ENCODE measurements at regions not wholly inside any gene's neighbourhood (a gene's known extent, or its start where the extent isn't known, plus 50 kb on each side); places are given as distances from the start of the nearest gene placed in this dataset.

DNA sequence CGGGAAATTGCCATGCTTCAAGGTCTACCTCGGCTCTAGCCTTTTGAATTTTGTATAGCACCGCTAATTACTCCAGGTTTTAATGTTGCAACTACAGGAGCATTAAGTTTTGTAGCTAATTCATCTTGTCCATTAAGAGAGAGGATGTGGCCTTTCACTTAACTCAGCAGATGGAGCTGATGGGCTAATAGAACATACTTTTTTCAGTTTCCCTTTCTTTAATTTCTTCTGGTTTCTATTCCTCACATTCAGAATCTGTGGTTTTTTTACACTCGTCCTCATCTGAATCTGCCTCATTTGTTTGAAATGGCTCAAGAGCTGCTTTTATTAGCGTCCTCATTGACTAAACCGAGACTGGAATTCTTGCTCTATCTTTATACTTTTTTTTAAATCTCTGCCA lies 2085.7 kb upstream of the C9orf72 start (continued):
- no peak for TF ChIP-seq NFYA (IDR thresholded peaks at IDR 0.05; ENCODE audit: borderline replicate concordance, low read depth, low read length)
- no peak for TF ChIP-seq CEBPB (IDR thresholded peaks at IDR 0.05; ENCODE audit: borderline replicate concordance in 1 of 2, low read depth in 2 of 2, low read length in 2 of 2)
- TF ChIP-seq FOS (IDR thresholded peaks at IDR 0.05; ENCODE audit: borderline replicate concordance, extremely low read depth, insufficient read length): no peak

DNA sequence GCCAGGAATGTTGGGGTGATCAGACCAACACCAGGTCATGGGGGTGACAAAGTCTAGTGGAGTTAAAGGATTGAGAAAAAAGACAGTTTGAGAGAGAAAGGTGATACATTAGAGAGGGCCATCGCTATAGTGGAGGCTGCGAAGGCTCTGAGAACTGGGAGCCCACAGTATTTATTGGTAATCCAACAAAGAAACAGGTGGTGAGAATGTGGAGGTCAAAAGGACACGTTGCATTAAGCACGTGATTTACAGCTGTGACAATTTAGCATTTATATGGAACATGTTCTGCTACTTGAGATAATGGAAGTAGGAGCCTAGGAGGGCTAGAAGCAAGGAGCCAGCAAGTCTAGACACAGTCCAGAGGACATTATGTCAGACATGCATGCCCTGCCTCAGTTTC lies 2086.5 kb upstream of the C9orf72 start:
- Histone ChIP-seq H3K9me3 (replicated peaks; ENCODE audit: control insufficient read depth, insufficient read depth, low read length) (no peaks in the 10 kb centered on the region), H3K4me3 (no peak overlapping the region), H3K9ac (ENCODE audit: control insufficient read depth, insufficient read depth, low read length) (no peak overlapping the region), H3K4me1 (ENCODE audit: control insufficient read depth, insufficient read depth, low read length) (no peaks in the 10 kb centered on the region), H3K36me3 (ENCODE audit: control insufficient read depth in 2 of 2, insufficient read depth in 2 of 2, low read length in 1 of 2) (no peaks in the 10 kb centered on the region), H3K27me3 (replicated peaks in 1 of 2; ENCODE audit: control insufficient read depth in 2 of 2, insufficient read depth in 2 of 2, low read length in 1 of 2) (no peaks in the 10 kb centered on the region), H3K4me2 (ENCODE audit: control insufficient read depth, insufficient read depth) (no peak overlapping the region), H3K27ac (ENCODE audit: control insufficient read depth, insufficient read depth) (no peak overlapping the region), H2AFZ (ENCODE audit: control insufficient read depth, low read depth, low read length) (no peak overlapping the region), H4K20me1 (ENCODE audit: control insufficient read depth, insufficient read depth) (no peaks in the 10 kb centered on the region), H3K79me2 (ENCODE audit: control insufficient read depth, insufficient read depth, low read length) (no peaks in the 10 kb centered on the region)
- ATAC-seq (no peak), FAIRE-seq (no peak), DNase-seq (ENCODE audit: low read depth, low spot score) (no peak)
- RAD21 ChIA-PET (ENCODE audit: unreplicated experiment): no interaction called here
- POLR2A ChIA-PET: no interaction called here
- in situ Hi-C loops (cut with MboI): no loop called here
- SMC1A ChIA-PET (ENCODE audit: uncharacterized antibody, unreplicated experiment): no interaction called here
- CTCF ChIA-PET: interaction anchor here (0.6 kb wide), 1 partner anchor 202 kb away, joined by 5 read pairs; no protein-coding TSS in a partner anchor
- WGBS (ENCODE audit: insufficient coverage, insufficient replicate concordance, low lambda C conversion rate, missing lambda C conversion rate): 6% methylated on average over 4 of the region's 4 CpGs
- BruUV-seq (replicated peaks): no TSS peak
- intact Hi-C loops (cut with micrococcal nuclease; ENCODE audit: unreplicated experiment): no loop called here
- TF ChIP-seq ZNF622 (IDR thresholded peaks at IDR 0.05) (no peak), ASH2L (IDR thresholded peaks at IDR 0.05; ENCODE audit: borderline replicate concordance, low read depth) (no peak), WRNIP1 (IDR thresholded peaks at IDR 0.05; ENCODE audit: borderline replicate concordance, low read depth, low read length) (no peak), MXI1 (IDR thresholded peaks at IDR 0.05; ENCODE audit: low read depth, low read length) (no peak), ESRRA (IDR thresholded peaks at IDR 0.05; ENCODE audit: low read length) (no peak), IKZF2 (IDR thresholded peaks at IDR 0.05) (no peak), SIN3A (IDR thresholded peaks at IDR 0.05; ENCODE audit: low read depth, low read length) (no peak), NFYB (IDR thresholded peaks at IDR 0.05; ENCODE audit: insufficient read depth, low read depth, low read length) (no peak), SRF (IDR thresholded peaks at IDR 0.05; ENCODE audit: low read depth in 2 of 2, low read length in 2 of 2) (no peak)
- TF ChIP-seq, protein P1, sequence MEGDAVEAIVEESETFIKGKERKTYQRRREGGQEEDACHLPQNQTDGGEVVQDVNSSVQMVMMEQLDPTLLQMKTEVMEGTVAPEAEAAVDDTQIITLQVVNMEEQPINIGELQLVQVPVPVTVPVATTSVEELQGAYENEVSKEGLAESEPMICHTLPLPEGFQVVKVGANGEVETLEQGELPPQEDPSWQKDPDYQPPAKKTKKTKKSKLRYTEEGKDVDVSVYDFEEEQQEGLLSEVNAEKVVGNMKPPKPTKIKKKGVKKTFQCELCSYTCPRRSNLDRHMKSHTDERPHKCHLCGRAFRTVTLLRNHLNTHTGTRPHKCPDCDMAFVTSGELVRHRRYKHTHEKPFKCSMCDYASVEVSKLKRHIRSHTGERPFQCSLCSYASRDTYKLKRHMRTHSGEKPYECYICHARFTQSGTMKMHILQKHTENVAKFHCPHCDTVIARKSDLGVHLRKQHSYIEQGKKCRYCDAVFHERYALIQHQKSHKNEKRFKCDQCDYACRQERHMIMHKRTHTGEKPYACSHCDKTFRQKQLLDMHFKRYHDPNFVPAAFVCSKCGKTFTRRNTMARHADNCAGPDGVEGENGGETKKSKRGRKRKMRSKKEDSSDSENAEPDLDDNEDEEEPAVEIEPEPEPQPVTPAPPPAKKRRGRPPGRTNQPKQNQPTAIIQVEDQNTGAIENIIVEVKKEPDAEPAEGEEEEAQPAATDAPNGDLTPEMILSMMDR (IDR thresholded peaks at IDR 0.05 in 2 of 3, conservative IDR thresholded peaks at IDR 0.05 in 1 of 3; ENCODE audit: control insufficient read depth in 2 of 3, extremely low read depth in 1 of 3, insufficient read depth in 1 of 3, low read depth in 3 of 3, low read length in 3 of 3): no peak
- TF ChIP-seq, protein P2, sequence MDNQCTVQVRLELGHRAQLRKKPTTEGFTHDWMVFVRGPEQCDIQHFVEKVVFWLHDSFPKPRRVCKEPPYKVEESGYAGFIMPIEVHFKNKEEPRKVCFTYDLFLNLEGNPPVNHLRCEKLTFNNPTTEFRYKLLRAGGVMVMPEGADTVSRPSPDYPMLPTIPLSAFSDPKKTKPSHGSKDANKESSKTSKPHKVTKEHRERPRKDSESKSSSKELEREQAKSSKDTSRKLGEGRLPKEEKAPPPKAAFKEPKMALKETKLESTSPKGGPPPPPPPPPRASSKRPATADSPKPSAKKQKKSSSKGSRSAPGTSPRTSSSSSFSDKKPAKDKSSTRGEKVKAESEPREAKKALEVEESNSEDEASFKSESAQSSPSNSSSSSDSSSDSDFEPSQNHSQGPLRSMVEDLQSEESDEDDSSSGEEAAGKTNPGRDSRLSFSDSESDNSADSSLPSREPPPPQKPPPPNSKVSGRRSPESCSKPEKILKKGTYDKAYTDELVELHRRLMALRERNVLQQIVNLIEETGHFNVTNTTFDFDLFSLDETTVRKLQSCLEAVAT (IDR thresholded peaks at IDR 0.05): no peak
- TF ChIP-seq, protein P3, sequence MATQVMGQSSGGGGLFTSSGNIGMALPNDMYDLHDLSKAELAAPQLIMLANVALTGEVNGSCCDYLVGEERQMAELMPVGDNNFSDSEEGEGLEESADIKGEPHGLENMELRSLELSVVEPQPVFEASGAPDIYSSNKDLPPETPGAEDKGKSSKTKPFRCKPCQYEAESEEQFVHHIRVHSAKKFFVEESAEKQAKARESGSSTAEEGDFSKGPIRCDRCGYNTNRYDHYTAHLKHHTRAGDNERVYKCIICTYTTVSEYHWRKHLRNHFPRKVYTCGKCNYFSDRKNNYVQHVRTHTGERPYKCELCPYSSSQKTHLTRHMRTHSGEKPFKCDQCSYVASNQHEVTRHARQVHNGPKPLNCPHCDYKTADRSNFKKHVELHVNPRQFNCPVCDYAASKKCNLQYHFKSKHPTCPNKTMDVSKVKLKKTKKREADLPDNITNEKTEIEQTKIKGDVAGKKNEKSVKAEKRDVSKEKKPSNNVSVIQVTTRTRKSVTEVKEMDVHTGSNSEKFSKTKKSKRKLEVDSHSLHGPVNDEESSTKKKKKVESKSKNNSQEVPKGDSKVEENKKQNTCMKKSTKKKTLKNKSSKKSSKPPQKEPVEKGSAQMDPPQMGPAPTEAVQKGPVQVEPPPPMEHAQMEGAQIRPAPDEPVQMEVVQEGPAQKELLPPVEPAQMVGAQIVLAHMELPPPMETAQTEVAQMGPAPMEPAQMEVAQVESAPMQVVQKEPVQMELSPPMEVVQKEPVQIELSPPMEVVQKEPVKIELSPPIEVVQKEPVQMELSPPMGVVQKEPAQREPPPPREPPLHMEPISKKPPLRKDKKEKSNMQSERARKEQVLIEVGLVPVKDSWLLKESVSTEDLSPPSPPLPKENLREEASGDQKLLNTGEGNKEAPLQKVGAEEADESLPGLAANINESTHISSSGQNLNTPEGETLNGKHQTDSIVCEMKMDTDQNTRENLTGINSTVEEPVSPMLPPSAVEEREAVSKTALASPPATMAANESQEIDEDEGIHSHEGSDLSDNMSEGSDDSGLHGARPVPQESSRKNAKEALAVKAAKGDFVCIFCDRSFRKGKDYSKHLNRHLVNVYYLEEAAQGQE (IDR thresholded peaks at IDR 0.05; ENCODE audit: low read depth, low read length): no peak
